ENCODE measurements at regions not wholly inside any gene's neighbourhood (a gene's known extent, or its start where the extent isn't known, plus 50 kb on each side); places are given as distances from the start of the nearest gene placed in this dataset.

DNA sequence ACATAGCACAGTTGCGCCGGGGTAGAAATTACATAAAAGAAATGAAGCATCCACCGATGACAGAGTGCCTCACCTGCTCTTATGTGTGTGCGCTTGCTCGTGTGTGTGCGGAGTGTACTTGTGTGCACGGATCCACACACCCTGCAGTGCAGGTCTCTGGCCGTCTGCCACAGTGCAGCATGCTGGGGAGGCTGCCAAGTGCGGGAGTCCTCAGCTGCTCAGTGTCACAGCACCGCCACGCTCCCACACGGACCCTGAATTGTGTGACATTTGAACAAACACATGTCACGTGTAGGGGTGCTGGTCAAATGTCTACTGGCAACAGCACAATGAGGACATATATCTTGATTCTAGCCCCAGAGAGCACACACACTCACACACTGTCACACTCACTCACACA lies 243.0 kb upstream of the MYOCD start:
- POLR2A ChIA-PET: no interaction called here
- CTCF ChIA-PET: no interaction called here

DNA sequence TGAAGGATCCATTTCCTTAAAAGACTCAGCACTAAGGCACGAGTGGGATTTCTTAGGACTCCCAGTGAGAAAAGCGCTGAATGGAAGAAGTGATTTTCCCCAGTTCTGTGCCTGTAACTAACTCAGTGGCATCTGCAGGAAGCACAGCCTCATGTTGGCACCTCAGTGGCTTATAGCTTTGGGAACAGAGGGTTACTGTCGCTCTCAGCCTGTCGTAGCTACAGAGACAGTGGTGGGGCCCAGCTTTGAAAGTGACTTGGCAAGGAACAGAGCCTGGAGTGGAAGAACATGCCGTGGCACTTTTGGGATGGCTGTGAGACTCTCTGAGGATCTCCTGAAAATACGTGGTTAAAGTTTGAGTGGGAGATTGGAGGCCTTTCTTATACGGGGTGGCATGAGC lies 242.4 kb upstream of the MYOCD start:
- CTCF ChIA-PET: no interaction called here

DNA sequence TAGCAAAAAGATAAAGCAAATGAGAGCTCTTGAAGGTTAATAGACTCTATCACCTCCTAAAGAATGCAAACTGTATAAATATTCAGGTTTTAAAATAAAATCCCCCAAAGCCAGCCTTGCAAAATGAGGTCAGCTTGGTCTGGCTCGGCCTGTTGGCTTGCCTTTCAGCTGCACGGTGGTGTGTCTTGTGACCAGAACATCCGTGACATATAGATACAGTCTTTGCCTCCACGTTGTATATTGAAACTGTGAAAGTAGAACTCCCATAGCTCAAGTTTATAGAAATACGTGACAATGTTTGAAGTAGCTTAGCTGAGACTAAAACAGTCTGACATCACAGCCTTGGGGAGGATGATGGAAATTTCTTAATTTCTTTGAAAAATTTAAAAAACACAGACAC lies 236.6 kb upstream of the MYOCD start:
- POLR2A ChIA-PET: no interaction called here

More for the DNA sequence above, 242.4 kb upstream of the MYOCD start:
- POLR2A ChIA-PET: no interaction called here

DNA sequence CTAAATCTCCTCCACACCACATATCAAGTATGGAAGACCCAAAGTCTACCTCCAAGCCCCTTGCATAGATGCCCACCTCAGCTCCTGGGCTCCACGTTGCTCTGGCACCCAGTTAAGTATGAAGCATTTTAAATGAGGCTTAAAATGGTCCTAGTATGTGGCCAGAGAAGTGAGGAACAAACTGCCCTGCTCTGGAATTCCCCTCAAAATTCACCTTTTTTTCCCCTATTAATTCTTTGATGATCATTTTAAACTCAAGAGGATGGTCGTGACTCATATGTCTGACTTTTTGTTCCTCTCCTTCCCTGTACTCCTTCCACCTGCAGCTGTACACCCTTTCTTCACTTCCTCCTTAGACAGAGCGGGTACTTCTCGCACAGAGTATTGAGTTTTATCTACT lies 234.5 kb upstream of the MYOCD start:
- ChIA-PET CTCF (no interaction called here), POLR2A (no interaction called here)

More for the DNA sequence above, 236.6 kb upstream of the MYOCD start:
- CTCF ChIA-PET: no interaction called here

- POLR2A ChIA-PET: no interaction called here
- CTCF ChIA-PET: no interaction called here
Observed at GRCh38 chr17:12438212-12438611, 227.5 kb upstream of the MYOCD start.

DNA sequence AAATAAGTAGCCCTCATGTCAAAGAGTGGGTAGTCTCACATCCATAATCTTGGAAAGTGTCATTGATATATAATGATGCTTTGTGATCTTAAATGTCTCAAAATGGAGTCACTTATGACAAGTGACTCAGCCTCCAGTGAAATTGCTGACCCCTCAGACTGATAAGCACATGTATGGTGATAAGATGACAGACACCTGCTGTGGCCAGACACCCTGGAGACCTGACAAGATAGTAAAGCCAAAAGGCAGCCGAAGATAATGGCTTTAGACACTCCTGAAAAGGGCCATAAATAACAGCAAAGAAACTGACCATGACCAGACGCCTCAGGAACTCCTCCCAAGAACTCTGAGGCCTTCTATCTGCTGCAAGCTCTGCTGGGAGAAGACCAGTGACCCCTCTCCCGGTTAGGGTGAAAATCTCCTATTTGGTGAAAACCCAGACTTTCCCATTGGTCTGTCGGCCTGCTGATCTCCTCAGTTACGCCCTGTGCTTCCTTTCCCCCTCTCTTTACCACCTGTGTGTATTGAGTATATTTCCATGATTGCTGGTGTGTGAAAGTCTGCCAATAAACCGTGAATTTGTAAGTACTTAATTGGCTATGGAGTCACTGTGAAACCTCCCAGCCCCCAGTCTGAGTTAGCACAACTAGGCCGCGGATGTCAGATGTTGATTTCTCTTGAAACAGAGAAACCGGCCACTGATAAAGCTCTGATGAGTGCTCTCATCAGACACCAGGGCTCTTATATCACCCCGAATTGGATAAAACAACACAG lies 226.7 kb upstream of the MYOCD start:
- CTCF ChIA-PET: no interaction called here
- POLR2A ChIA-PET: no interaction called here

GRCh38 chr17:12445331-12445730 lies 220.4 kb upstream of the MYOCD start:
- CTCF ChIA-PET: no interaction called here
- POLR2A ChIA-PET: no interaction called here

- CTCF ChIA-PET: no interaction called here
- POLR2A ChIA-PET: no interaction called here
Observed at GRCh38 chr17:12457493-12457892, 208.2 kb upstream of the MYOCD start.

DNA sequence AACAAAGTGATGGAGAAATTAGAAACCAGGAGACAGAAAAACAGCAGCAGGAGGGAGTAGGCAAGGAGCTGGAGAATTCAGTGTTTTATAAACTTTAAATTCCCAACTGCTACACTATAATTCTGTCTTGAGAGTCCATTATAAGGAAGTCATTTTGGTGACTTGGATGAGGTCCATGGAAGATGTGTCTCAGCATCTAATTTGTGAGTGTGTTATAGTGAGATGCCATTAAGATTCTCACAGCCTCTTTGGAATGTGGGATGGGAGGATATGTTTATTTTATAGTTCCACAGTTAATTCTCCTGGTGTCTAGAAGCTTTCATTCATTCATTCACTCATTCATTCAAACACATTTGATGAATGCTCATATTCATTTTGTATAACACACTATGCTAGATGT lies 206.0 kb upstream of the MYOCD start:
- POLR2A ChIA-PET: no interaction called here
- CTCF ChIA-PET: no interaction called here

DNA sequence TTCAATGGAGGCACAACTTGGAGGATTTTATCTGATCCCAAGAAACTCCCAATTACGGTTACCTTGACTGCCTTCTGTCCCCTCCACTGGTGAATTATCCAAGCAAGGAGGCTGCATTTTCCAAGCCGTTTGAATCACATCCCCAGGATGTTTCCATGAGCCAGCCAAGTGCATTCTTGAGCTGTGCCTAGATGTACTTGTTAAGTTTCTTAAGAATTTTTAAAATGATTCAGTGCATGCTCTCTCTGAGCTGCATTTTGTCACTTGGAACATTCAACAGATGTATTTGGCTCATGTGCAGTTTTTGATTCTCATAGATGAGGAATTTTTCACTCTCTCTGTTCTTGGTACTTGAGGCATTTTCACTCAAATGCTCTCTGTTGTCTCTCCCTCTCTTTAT lies 202.6 kb upstream of the MYOCD start:
- CTCF ChIA-PET: no interaction called here

DNA sequence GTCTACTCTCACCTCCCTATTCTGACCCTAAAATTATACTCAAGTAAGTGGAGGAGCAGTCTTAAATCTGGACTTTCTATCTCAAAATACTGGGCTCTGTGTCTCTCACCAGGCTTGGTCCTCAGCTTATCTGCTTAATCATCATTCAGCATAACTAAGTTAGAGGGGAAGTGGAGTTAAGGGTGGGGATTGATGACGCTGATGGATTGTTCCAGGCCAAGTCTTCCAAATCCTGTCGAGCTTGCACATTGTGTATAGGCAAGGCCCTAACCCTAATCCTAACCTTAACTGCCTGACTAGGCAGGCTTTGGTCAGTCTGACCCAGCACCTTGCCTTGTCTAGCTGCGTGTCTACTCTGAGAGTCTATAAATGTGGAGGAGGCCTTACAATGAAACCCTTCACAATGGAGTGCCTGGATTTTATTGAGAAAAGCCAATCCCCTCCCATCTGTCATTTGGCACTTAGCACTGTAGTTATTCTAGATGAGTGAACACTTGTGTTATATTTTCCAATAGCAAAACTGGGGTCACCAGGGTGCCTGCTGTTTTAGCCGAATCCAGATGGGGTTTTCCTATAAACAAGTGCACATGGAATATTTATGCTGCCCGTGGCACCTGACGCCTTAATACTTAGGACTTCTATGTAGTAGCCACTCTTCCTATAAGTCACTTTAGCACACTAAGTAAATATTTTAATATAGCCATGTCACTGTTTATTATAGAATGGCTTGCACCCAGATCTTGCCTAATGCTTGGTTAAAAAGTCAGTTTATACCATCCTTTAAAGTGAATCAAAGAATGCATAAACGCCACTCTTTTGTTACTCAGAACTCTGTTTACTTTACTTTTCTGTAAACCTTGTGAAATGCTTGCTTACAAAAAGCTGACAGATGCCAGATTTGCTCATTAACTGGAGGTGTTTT lies 193.2 kb upstream of the MYOCD start:
- ChIA-PET CTCF (no interaction called here), POLR2A (no interaction called here)

More for the DNA sequence above, 202.6 kb upstream of the MYOCD start:
- POLR2A ChIA-PET: no interaction called here

- POLR2A ChIA-PET: no interaction called here
- CTCF ChIA-PET: interaction anchor here (0.7 kb wide), 1 partner anchor 8 kb away, joined by 3 read pairs; no protein-coding TSS in a partner anchor
Observed at GRCh38 chr17:12478311-12478710, 187.4 kb upstream of the MYOCD start.

GRCh38 chr17:12485361-12485906 lies 180.3 kb upstream of the MYOCD start:
- CTCF ChIA-PET: no interaction called here
- POLR2A ChIA-PET: no interaction called here

DNA sequence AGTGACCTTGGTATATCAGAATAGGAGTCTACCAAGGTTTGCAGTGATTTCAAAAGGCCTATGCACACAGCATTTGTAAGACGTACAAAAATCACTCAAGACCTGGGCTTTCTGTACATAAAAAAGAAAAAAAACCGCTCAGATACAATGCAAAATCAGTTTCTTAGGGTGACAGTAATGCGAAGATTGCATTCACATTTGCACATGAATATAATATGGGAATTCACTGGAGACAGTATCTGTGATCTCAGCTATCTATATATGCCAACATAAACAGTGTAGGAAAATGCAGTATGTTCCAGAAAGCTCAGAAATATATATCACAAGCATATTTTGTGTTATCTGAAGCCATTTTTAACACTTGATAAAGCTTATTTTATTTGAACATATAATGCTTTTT lies 176.4 kb upstream of the MYOCD start:
- POLR2A ChIA-PET: no interaction called here
- CTCF ChIA-PET: no interaction called here

DNA sequence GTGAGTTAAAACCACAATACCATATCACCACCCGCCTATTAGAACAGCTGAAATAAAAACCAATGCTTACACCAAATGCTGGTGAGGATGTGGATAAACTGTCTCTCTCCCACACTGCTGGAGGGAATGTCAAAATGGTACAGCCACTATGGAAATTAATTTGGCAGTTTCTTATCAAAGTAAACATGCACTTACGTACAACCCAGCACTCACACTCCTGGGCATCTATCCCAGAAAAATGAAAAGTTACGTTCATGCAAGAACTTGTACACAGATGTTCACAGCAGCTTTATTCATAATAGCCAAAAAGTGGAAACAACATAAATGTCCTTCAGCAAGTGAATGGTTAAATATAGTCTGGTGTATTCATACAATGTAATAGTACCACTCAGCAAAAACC lies 173.2 kb upstream of the MYOCD start:
- ChIA-PET POLR2A (no interaction called here), CTCF (no interaction called here)

DNA sequence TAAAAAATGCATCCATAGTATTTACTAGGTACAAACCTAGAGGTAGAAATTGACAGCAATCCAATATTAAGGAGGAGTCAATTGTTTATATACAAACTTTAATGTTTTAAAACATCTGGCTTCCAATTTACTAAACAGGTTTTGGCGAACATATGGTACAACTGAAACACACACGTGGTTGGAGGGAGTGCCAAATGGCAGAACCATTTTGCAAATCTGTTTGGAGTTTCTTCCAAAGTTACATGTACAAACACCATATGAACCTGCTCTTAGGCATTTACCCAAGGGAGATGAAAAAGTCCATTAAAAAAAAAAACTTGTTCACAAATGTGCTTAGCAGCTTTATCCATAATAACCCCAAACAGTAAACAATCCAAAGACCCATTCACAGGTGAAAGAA lies 159.8 kb upstream of the MYOCD start:
- ChIA-PET CTCF (no interaction called here), POLR2A (no interaction called here)

DNA sequence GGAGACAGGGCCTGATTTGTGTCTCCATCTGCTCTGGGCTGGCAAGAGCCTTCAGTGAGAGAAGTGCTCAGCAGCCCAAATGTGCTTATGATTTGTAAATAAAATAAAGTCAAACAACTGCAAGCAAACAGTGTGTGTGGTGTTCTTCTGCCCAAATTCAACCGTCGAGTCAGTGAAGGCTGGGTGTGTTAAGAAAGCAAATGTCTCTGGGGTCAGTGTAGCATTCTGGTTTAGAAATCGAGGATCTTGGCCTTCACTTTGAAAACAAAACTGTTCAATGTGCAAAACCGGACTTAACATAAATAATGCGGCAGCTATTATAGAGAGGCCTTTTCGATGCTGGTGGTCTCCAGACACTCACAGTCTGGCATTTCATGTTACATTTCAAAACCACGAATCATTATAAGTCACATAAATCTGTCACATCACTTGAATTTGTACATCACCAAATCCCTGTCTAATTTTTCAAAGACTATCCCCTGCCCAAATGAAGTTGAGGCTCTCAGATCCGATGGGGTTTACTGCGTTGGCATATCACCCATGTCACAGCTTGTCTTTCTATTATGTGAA lies 158.6 kb upstream of the MYOCD start:
- ChIA-PET CTCF (no interaction called here), POLR2A (no interaction called here)

GRCh38 chr17:12509801-12510200 lies 155.9 kb upstream of the MYOCD start:
- ChIA-PET POLR2A (no interaction called here), CTCF (no interaction called here)

DNA sequence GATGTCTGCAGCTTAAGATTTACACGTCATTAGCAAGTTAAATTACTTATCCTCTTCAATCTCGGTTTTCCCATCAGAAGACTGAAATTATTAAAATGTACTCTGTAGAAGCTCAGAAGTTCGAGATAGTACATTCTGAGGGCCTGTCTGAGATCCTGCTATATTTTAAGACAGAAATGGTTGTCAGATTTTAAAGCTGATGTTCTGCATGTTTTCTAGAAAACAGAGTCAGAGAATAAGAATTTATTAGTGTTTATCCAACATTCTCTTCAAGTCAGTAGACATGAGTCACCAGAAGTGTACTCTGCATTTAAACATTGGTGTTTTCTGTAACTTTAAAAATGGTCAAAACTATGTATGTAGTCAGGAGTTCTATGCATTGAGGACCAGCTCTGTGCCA lies 155.2 kb upstream of the MYOCD start:
- POLR2A ChIA-PET: no interaction called here
- CTCF ChIA-PET: no interaction called here

GRCh38 chr17:12512694-12513355 lies 152.9 kb upstream of the MYOCD start:
- ChIA-PET POLR2A (no interaction called here), CTCF (no interaction called here)

GRCh38 chr17:12514596-12514995 lies 151.1 kb upstream of the MYOCD start:
- ChIA-PET POLR2A (no interaction called here), CTCF (no interaction called here)

All from activated CD8-positive, alpha-beta memory T cell treated with anti-CD3 and anti-CD28 coated beads for 36 hours (primary cell).